GM10266 (cell line): ENCODE measurements at regions not wholly inside any gene's neighbourhood (a gene's known extent, or its start where the extent isn't known, plus 50 kb on each side); places are given as distances from the start of the nearest gene placed in this dataset.

ENCODE experiments used
- DNase-seq: peaks from one replicate; pipeline ENCODE4 v3.0.0; 2012; ENCODE audit errors: extremely low spot score
- CTCF ChIP-seq: IDR thresholded peaks from 2 replicates; pipeline ENCODE4 v1.5.1; 2012; ENCODE audit warnings: mild to moderate bottlenecking, low read depth; ENCODE audit not compliant: control insufficient read depth, insufficient read depth; ENCODE audit errors: missing control alignments

- no peak for TF ChIP-seq CTCF
- no peak for DNase-seq
Observed at GRCh38 chr9:8036914-8037524, 237.4 kb upstream of the DMAC1 start.

GRCh38 chr9:8033794-8034193 lies 234.2 kb upstream of the DMAC1 start:
- no peak for DNase-seq
- no peak for TF ChIP-seq CTCF

- no peak for TF ChIP-seq CTCF
- no peak for DNase-seq
Observed at GRCh38 chr9:8030095-8030494, 230.5 kb upstream of the DMAC1 start.

DNA sequence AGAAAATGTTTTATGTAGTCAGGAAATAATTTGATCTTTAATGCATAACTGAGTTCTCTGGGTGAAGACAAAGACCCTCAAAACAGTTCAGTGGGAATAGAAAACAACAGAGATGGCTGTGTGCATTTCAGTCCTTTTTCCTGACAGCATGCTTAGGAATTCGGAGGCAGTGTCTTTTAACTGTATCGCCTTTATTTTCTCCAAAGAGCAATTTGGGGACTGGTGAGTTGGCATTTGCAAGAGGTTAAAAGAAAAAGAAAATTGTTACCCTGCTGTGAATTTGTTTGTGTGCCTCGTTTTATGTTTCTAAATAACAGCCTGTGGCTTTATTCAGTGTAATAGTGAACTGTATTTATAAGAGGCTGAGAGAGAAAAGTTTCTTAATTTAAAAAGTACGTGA lies 227.8 kb upstream of the DMAC1 start:
- no peak for DNase-seq
- no peak for TF ChIP-seq CTCF

DNA sequence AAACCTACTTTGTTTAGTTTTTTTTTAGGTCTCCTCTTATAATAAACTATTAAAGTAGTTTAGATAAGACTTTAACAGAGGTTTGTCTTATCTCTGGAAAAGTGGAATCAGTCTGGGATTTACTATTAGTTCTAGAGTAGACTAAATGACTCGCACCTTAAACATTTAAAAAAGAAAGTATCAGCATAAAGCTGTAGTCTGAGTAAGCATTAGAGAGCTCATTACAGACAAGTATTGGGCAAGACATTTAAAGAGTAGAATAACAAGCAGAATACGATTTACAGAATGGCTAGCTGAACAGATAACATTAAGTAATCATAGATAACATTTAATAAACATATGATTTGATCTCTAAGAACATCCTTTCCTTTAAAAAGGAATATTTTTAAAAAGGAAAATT lies 226.0 kb upstream of the DMAC1 start:
- no peak for TF ChIP-seq CTCF
- no peak for DNase-seq

- no peak for TF ChIP-seq CTCF
- no peak for DNase-seq
Observed at GRCh38 chr9:8020186-8020585, 220.6 kb upstream of the DMAC1 start.

- DNase-seq: no peak
- TF ChIP-seq CTCF: no peak
Observed at GRCh38 chr9:8019636-8020035, 220.1 kb upstream of the DMAC1 start.
